Upper lobe of right lung (tissue), 1 donor: ENCODE measurements at regions not wholly inside any gene's neighbourhood (a gene's known extent, or its start where the extent isn't known, plus 50 kb on each side); places are given as distances from the start of the nearest gene placed in this dataset.

Experiments
- ATAC-seq: fragments of 200-7000 bp; cut with Tn5 transposase; one replicate; pipeline ENCODE4 v1.9.1; 2020; ENCODE audit warnings: mild to moderate bottlenecking, moderate library complexity
- DNase-seq: peaks from one replicate; pipeline ENCODE4 v3.0.0-alpha.2; 2020
- H3K27ac ChIP-seq: fragments of 200-600 bp; one replicate; pipeline ENCODE4 v1.8.0; 2022
- H3K27me3 ChIP-seq: fragments of 200-600 bp; one replicate; pipeline ENCODE4 v1.8.0; 2022; ENCODE audit warnings: mild to moderate bottlenecking
- H3K36me3 ChIP-seq: fragments of 200-600 bp; one replicate; pipeline ENCODE4 v1.8.0; 2022
- H3K4me1 ChIP-seq: fragments of 200-600 bp; one replicate; pipeline ENCODE4 v1.8.0; 2022
- H3K4me3 ChIP-seq: fragments of 200-600 bp; one replicate; pipeline ENCODE4 v1.8.0; 2022; ENCODE audit warnings: mild to moderate bottlenecking
- H3K9me3 ChIP-seq: fragments of 200-600 bp; one replicate; pipeline ENCODE4 v1.8.0; 2022
- CTCF ChIP-seq: fragments of 200-600 bp; IDR thresholded peaks from one replicate; pipeline ENCODE4 v1.8.0; 2022; ENCODE audit warnings: antibody characterized with exemption
- intact Hi-C: fragments of 100-400 bp; cut with DNase I; formaldehyde crosslinking; loops from one replicate; pipeline ENCODE4 v1.11.0; 2022
- donor health status: DM: no; HTN: yes; CAD: no; lungs with severe emphysema.

DNA sequence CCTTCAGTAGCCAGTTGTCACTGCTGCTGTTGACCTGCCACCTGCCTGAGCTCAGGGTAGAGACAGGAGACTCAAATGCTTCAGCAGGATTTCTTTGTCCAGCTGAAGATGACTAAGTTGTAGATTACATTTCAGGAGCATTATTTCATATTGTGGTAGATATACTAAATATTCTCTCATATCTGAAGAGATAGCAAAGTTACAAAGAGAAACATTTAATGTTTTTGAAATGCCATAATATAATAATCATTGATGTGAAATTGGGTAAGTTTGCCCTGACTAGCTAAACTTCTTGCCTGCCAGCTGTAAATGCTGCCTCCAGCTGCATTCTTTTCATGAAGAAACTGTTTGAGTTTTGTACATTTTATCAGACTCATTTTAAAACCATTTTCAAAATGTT, 247.6 kb upstream of the CNKSR2 start:
- Histone ChIP-seq H3K27ac (no peak overlapping the region), H3K27me3 (no peaks in the 10 kb centered on the region), H3K4me1 (no peaks in the 10 kb centered on the region), H3K36me3 (no peaks in the 10 kb centered on the region), H3K9me3 (no peaks in the 10 kb centered on the region), H3K4me3 (no peak overlapping the region)
- ATAC-seq (no peak), DNase-seq (no peak)
- intact Hi-C loops, result no loop called here
- no peak for TF ChIP-seq CTCF

- Histone ChIP-seq H3K4me3 (no peak overlapping the region), H3K4me1 (no peaks in the 10 kb centered on the region), H3K27me3 (no peaks in the 10 kb centered on the region), H3K36me3 (no peaks in the 10 kb centered on the region), H3K9me3 (no peaks in the 10 kb centered on the region), H3K27ac (no peak overlapping the region)
- no peak for ATAC-seq
- DNase-seq, result no peak
- TF ChIP-seq CTCF, result no peak
- intact Hi-C loops, result no loop called here
These were observed 242.9 kb upstream of the CNKSR2 start for GRCh38 chrX:21131346-21131745.

DNA sequence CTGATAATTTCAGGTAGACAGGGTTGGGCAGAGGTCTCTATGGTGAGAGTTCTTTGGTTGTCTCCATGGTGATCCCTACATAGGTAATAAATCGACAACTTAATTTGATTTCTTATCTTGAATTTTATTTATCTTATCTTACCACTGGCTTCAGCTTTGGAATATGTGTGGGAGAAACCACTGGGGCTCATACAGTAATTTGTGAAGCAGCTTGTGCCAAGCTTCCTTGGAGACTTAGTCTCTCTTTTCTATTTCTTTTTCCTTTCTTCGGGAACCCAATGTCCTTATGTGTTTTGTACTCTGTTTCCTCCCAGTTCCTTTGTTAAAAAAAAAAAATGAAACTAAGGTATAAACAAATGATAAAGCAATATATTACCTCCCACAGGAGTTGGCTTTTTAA, 242.4 kb upstream of the CNKSR2 start:
- H3K36me3 ChIP-seq, result no peaks in the 10 kb centered on the region
- DNase-seq, result no peak
- H3K27me3 ChIP-seq, result no peaks in the 10 kb centered on the region
- H3K4me3 ChIP-seq, result no peak overlapping the region
- TF ChIP-seq CTCF, result no peak
- H3K4me1 ChIP-seq, result no peaks in the 10 kb centered on the region
- H3K9me3 ChIP-seq, result no peaks in the 10 kb centered on the region
- no peak overlapping the region for H3K27ac ChIP-seq
- ATAC-seq, result no peak
- intact Hi-C loops, result no loop called here

DNA sequence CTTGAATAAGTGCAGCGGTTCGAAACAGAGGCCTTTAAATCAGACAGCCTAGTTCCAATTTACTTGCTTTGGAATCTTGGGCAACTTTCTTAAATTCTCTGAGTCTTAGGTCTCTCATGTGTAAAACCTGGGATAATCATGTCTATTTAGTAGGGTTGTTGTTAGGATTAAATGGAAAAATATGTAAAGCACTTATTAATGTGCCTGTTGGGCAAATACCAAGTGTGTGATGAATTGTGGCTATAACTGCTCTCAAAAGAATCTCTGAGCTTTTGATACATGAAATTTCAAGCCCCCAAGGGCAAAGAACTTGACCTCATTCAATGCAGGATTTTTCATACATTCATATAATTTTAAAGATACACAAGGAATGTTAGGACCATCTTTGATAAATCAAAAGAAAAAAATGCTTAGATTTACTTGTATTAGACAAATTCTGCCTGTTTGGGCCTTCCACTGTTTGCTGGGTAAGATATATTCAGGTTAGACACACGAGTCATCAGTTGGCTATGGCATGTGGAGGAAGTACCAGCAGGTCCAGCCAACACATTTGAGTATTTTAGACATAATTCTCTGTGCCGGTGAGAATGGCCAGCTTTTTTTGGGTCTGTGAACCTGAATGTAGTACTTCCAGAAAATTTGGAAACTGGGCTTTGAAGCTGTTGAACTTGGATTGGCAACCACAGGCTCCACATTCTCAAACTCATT, 241.4 kb upstream of the CNKSR2 start:
- no peak for TF ChIP-seq CTCF
- no peaks in the 10 kb centered on the region for H3K4me1 ChIP-seq
- no peak overlapping the region for H3K27ac ChIP-seq
- no peaks in the 10 kb centered on the region for H3K27me3 ChIP-seq
- no peaks in the 10 kb centered on the region for H3K9me3 ChIP-seq
- H3K4me3 ChIP-seq, result no peak overlapping the region
- no peaks in the 10 kb centered on the region for H3K36me3 ChIP-seq
- no peak for DNase-seq
- intact Hi-C loops, result no loop called here
- no peak for ATAC-seq

DNA sequence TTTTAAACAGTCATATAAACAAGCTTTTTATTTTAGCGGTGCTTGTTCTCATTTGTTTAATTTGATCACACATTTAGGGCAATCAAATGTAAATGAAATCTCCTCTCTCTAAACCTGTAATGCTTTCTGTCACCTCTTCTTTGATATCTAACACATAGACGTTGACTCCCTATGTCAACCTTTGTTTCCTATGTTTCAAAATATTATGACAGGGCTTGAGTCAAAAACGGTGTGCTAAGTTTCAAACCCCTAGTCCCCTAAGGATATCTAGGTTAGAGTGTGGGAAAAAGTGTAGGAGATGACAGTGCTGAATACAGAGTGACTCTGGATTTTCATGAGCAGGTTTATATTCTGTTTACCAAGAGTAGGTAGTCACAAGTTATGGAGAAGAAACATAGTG, 224.0 kb upstream of the CNKSR2 start:
- no peak for DNase-seq
- Histone ChIP-seq H3K27ac (no peak overlapping the region), H3K27me3 (no peaks in the 10 kb centered on the region), H3K9me3 (no peaks in the 10 kb centered on the region), H3K4me3 (no peak overlapping the region), H3K4me1 (no peaks in the 10 kb centered on the region), H3K36me3 (no peaks in the 10 kb centered on the region)
- no peak for TF ChIP-seq CTCF
- no peak for ATAC-seq
- intact Hi-C loops, result no loop called here

GRCh38 chrX:21151051-21151450, 223.2 kb upstream of the CNKSR2 start:
- DNase-seq, result no peak
- Histone ChIP-seq H3K27me3 (no peaks in the 10 kb centered on the region), H3K4me1 (no peaks in the 10 kb centered on the region), H3K36me3 (no peaks in the 10 kb centered on the region), H3K4me3 (no peak overlapping the region), H3K9me3 (no peaks in the 10 kb centered on the region), H3K27ac (no peak overlapping the region)
- no peak for ATAC-seq
- no peak for TF ChIP-seq CTCF
- intact Hi-C loops, result no loop called here
